ENCODE measurements at regions not wholly inside any gene's neighbourhood (a gene's known extent, or its start where the extent isn't known, plus 50 kb on each side); places are given as distances from the start of the nearest gene placed in this dataset.

DNA sequence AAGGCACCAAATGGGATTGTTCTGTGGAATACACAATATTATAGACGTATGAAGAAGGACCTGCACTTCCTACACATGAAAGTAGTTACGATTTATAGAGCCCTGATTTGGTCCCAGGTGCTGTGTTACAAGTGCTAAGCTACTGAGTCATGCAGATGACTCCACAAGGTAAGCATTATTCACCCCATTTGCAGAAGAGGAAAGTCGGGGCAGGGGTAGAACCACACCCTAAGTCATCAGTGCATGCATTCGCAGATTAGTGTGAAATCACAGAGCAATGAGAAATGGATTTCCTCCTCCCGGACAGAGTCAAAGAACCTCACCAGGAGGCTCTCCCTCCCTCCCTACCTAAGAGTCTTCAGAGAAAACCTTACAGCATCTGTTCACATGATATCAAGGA, 279.5 kb downstream of the LRFN2 start:
- TF ChIP-seq, protein P1, sequence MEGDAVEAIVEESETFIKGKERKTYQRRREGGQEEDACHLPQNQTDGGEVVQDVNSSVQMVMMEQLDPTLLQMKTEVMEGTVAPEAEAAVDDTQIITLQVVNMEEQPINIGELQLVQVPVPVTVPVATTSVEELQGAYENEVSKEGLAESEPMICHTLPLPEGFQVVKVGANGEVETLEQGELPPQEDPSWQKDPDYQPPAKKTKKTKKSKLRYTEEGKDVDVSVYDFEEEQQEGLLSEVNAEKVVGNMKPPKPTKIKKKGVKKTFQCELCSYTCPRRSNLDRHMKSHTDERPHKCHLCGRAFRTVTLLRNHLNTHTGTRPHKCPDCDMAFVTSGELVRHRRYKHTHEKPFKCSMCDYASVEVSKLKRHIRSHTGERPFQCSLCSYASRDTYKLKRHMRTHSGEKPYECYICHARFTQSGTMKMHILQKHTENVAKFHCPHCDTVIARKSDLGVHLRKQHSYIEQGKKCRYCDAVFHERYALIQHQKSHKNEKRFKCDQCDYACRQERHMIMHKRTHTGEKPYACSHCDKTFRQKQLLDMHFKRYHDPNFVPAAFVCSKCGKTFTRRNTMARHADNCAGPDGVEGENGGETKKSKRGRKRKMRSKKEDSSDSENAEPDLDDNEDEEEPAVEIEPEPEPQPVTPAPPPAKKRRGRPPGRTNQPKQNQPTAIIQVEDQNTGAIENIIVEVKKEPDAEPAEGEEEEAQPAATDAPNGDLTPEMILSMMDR (conservative IDR thresholded peaks at IDR 0.05; ENCODE audit: low read depth, low read length): no peak
- no peak for TF ChIP-seq EZH2 (IDR thresholded peaks at IDR 0.05; ENCODE audit: borderline replicate concordance, low read depth, low read length, poor library complexity, severe bottlenecking)

Data from A673 (cell line).